ENCODE measurements at regions not wholly inside any gene's neighbourhood (a gene's known extent, or its start where the extent isn't known, plus 50 kb on each side); places are given as distances from the start of the nearest gene placed in this dataset.

- no peak overlapping the region for H3K27ac ChIP-seq
- TF ChIP-seq CTCF (conservative IDR thresholded peaks at IDR 0.05) (no peak), ZFX (IDR thresholded peaks at IDR 0.05) (no peak)
These were observed 472.2 kb downstream of the LIG4 start for GRCh38 chr13:107743100-107743499.

GRCh38 chr13:107742544-107742943, 472.8 kb downstream of the LIG4 start:
- H3K27ac ChIP-seq = no peak overlapping the region

GRCh38 chr13:107738004-107738403, 477.3 kb downstream of the LIG4 start:
- H3K27ac ChIP-seq = no peak overlapping the region
- no peak for TF ChIP-seq ZFX (IDR thresholded peaks at IDR 0.05)
- TF ChIP-seq CTCF (conservative IDR thresholded peaks at IDR 0.05) = no peak

More at GRCh38 chr13:107742544-107742943, 472.8 kb downstream of the LIG4 start:
- TF ChIP-seq CTCF (conservative IDR thresholded peaks at IDR 0.05) = no peak
- TF ChIP-seq ZFX (IDR thresholded peaks at IDR 0.05) = no peak

GRCh38 chr13:107736731-107737130, 478.6 kb downstream of the LIG4 start:
- no peak for TF ChIP-seq ZFX (IDR thresholded peaks at IDR 0.05)
- TF ChIP-seq CTCF (conservative IDR thresholded peaks at IDR 0.05) = no peak
- H3K27ac ChIP-seq = no peak overlapping the region

GRCh38 chr13:107736170-107736569, 479.2 kb downstream of the LIG4 start:
- TF ChIP-seq CTCF (conservative IDR thresholded peaks at IDR 0.05) = no peak
- no peak for TF ChIP-seq ZFX (IDR thresholded peaks at IDR 0.05)
- no peak overlapping the region for H3K27ac ChIP-seq

- TF ChIP-seq CTCF (conservative IDR thresholded peaks at IDR 0.05) = no peak
- TF ChIP-seq ZFX (IDR thresholded peaks at IDR 0.05) = no peak
- no peak overlapping the region for H3K27ac ChIP-seq
These were observed 480.3 kb downstream of the LIG4 start for GRCh38 chr13:107734891-107735625.

GRCh38 chr13:107733276-107733675, 482.1 kb downstream of the LIG4 start:
- no peak overlapping the region for H3K27ac ChIP-seq
- no peak for TF ChIP-seq ZFX (IDR thresholded peaks at IDR 0.05)
- no peak for TF ChIP-seq CTCF (conservative IDR thresholded peaks at IDR 0.05)

All from C4-2B (cell line).